GM12872 (cell line): ENCODE measurements at regions not wholly inside any gene's neighbourhood (a gene's known extent, or its start where the extent isn't known, plus 50 kb on each side); places are given as distances from the start of the nearest gene placed in this dataset.
A peak's percentile ranks its signal among the peaks of the same experiment; 100 is the strongest.

Experiments used
- TF ChIP-seq, protein P1 (sequence below): IDR thresholded peaks from 3 replicates; pipeline ENCODE4 v1.5.1; 2011; ENCODE audit warnings: low read depth, mild to moderate bottlenecking, low read length, moderate library complexity; ENCODE audit not compliant: insufficient read depth

DNA sequence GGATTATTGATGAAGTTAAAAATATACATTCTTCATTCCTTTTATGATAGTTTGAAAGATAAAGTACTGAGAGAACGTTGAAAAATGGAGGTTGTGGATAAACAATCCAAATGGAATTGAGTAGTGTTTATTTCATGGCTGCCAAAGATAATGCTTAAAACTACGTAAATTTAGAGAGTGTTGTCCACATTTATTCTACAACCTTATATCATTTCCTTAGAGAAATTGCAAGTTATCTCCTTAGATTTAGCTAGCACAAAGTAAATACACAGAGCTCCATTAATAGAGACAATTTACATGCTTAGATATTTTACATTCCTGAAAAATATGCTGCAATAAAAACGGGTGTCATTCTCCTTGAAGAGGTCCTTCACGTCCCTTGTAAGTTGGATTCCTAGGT lies 146.5 kb upstream of the CCDC179 start:
- TF ChIP-seq, protein P1, sequence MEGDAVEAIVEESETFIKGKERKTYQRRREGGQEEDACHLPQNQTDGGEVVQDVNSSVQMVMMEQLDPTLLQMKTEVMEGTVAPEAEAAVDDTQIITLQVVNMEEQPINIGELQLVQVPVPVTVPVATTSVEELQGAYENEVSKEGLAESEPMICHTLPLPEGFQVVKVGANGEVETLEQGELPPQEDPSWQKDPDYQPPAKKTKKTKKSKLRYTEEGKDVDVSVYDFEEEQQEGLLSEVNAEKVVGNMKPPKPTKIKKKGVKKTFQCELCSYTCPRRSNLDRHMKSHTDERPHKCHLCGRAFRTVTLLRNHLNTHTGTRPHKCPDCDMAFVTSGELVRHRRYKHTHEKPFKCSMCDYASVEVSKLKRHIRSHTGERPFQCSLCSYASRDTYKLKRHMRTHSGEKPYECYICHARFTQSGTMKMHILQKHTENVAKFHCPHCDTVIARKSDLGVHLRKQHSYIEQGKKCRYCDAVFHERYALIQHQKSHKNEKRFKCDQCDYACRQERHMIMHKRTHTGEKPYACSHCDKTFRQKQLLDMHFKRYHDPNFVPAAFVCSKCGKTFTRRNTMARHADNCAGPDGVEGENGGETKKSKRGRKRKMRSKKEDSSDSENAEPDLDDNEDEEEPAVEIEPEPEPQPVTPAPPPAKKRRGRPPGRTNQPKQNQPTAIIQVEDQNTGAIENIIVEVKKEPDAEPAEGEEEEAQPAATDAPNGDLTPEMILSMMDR = no peak

DNA sequence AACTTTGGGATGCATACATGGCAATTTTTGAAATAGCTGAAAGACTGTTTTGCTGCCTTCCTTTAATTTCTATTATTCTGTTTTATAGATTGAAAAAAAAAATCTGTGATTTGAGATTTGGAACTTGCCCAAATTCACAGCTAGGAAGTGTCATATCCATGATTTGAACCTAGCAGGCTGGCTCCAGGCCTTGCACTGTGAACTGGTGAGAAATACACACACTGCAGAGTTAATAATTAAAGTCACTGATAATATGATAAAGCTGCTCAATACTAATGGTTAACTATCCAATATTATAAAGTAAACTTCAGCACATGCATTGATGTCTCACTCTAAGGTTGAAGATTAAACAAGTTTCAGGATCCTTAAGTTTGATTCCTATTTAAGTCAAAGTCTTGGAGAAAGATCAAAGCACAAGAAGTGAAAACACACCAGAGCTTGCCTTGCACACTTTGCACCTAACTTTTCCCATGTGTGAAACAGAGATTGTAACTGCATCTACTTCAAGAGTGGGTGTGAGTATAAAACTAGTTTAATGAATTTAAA lies 150.6 kb upstream of the CCDC179 start:
- TF ChIP-seq, protein P1 = no peak

DNA sequence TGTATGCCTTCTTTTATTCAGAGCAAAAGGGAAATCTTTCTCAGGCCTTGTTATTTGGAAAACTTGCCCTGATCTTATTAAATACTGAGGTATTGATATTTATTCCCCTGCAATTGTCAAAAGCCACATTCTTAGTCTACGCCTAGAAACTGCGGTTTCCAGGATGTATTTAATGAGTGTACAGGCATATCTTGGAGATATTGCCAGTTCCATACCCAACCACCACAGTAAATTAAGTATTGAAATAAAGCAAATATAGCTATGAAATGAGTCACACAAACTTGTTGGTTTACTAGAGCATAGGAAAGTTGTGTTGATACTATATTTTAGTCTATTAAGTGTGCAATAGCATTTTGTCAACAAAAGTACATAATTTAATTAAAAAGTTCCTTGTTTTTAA lies 152.7 kb upstream of the CCDC179 start:
- TF ChIP-seq, protein P1 = no peak

DNA sequence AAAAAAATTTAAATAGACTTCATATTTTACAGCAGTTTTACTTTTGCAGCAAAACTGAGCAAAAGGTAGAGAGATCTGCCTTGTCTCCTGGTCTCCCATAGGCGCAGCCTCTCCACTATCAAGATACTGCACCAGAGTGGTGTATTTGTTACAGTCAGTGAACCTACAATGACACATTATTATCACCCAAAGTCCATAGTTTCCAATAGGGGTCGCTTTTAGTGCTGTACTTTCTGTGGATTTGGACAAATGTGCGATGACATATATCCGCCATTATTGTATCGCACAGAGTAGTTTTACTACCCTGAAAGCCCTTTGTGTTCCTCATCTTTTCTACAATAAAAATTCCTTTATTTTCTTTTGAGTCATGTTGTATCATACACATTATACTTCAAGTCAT lies 153.2 kb upstream of the CCDC179 start:
- TF ChIP-seq, protein P1 = no peak

DNA sequence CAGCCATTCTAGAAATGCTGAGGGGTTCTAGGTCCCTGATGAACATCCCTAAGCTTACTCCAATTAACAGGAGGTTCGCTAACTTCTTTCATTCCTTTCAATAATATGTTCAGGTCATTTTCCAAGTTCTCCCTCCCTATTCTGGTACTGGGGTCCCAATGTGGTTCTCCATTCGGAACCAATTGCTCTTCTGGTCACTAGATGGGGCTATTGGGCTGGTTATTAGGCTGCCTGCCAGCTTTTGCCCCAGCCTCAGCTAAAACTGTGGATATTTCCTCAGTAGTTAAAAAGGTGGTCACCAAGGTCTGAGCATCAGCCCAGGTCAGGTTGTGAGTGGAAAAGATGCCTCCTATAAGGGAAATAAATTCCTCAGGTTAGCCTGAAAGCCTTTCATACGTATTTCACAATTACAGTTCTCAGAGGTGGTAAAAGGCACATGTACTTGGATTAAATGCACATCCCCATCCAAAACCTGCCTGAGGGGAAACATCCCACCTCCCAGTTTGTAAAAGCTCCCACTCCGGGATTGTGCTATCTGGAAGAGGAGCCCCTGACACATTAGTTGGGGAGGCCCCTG lies 161.1 kb upstream of the CCDC179 start:
- TF ChIP-seq, protein P1 = peak; percentile 66

DNA sequence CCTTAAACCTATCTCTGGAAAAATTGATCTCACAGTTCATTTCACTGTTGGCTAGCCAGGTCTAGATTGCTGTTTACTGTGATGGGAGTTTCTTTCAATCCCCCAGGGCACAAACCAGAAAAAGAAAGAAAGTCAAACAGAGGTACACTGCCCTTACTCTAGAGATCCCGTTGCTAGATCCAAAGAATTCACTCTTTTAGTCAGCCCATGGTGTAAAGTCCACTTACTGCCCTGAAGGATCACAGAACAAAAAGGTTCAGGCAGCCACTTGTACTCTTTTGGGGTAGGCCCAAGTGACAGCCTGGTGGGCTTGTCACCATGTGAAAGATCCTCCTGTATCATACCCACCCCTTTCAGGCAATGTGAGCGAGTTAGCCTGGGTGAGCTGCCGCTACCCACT lies 162.6 kb upstream of the CCDC179 start:
- TF ChIP-seq, protein P1 = no peak

DNA sequence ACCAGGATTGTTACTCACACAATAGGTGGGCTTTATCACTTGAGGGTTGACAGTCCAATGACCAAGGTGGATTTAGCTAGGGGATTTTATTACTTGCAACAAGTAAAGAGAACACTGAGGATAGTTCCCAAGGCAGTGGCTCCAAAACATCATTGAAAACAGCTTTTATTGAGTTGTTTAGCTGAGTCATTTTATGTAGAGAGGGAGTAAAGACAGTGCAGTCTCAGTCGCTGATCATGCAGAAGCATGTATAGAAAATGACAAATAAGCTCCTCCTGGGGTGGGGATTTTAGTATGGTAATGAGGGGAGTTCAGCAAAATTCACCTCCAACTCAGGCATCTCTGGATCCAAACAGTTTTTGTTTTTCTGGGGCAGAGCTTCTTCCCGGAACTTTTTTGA lies 163.0 kb upstream of the CCDC179 start:
- TF ChIP-seq, protein P1 = no peak

DNA sequence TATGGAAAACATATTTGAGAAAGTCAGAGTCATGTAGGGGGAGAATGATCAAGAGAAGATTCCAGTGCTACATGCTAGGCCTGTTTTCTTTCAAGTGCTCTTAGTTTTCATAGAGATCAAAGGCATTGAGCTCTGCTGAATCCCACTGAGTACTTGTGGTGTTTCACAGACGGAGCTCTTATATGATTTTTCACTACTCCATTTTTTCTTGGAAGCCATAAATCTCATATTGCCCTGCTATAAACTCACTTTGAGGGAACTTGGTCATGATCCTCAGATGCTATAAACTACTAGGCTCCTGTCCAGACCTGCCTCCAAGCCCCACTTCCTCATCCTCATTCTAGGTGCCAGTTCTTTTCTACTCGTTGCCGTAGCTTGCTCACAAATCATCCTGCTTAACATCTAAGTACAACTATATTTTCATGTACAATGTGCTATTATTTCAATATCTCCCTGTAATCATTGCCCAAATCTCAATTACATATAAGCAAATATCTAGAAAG lies 180.8 kb upstream of the CCDC179 start:
- TF ChIP-seq, protein P1 = no peak
